Astrocyte of the spinal cord (primary cell): ENCODE measurements at regions not wholly inside any gene's neighbourhood (a gene's known extent, or its start where the extent isn't known, plus 50 kb on each side); places are given as distances from the start of the nearest gene placed in this dataset.

Source experiments
- DNase-seq: peaks from one replicate; pipeline ENCODE4 v3.0.0; 2011; ENCODE audit warnings: low read depth, low spot score
- H3K4me3 ChIP-seq: 2 replicates; pipeline ENCODE4 v1.5.1; 2011; ENCODE audit warnings: low read depth, mild to moderate bottlenecking, low read length, moderate library complexity
- CTCF ChIP-seq: IDR thresholded peaks from 2 replicates; pipeline ENCODE4 v1.5.1; 2012; ENCODE audit warnings: low read depth, mild to moderate bottlenecking, low read length, inconsistent platforms
- in situ Hi-C: cut with HindIII; loops from 2 replicates; pipeline ENCODE4 v1.10.0; 2017; ENCODE audit warnings: low sequenced_read_pairs

GRCh38 chr6:55632953-55633352, 54.0 kb upstream of the HMGCLL1 start:
- in situ Hi-C loops = no loop called here
- peak; percentile 32 for DNase-seq
- no peak for TF ChIP-seq CTCF
- no peak overlapping the region for H3K4me3 ChIP-seq
